NB4 (cell line): ENCODE measurements at regions not wholly inside any gene's neighbourhood (a gene's known extent, or its start where the extent isn't known, plus 50 kb on each side); places are given as distances from the start of the nearest gene placed in this dataset.

ENCODE experiments used
- DNase-seq: peaks from one replicate; pipeline ENCODE4 v3.0.0; 2010; ENCODE audit warnings: low read depth
- H3K4me3 ChIP-seq: one replicate; pipeline ENCODE4 v1.5.1; 2011; ENCODE audit warnings: mild to moderate bottlenecking, low read depth, low read length, moderate library complexity
- CTCF ChIP-seq: IDR thresholded peaks from one replicate; pipeline ENCODE4 v1.5.1; 2012; ENCODE audit warnings: low read depth, low read length
- MAX ChIP-seq: IDR thresholded peaks from 2 replicates; pipeline ENCODE4 v1.6.1; 2011; ENCODE audit warnings: low read depth, low read length
- MYC ChIP-seq: IDR thresholded peaks from 2 replicates; pipeline ENCODE4 v1.6.1; 2011; ENCODE audit warnings: low read depth, low read length
- POLR2A ChIP-seq: IDR thresholded peaks from 2 replicates; pipeline ENCODE4 v1.6.1; 2011; ENCODE audit warnings: mild to moderate bottlenecking; ENCODE audit not compliant: insufficient read length; ENCODE audit errors: extremely low read depth

DNA sequence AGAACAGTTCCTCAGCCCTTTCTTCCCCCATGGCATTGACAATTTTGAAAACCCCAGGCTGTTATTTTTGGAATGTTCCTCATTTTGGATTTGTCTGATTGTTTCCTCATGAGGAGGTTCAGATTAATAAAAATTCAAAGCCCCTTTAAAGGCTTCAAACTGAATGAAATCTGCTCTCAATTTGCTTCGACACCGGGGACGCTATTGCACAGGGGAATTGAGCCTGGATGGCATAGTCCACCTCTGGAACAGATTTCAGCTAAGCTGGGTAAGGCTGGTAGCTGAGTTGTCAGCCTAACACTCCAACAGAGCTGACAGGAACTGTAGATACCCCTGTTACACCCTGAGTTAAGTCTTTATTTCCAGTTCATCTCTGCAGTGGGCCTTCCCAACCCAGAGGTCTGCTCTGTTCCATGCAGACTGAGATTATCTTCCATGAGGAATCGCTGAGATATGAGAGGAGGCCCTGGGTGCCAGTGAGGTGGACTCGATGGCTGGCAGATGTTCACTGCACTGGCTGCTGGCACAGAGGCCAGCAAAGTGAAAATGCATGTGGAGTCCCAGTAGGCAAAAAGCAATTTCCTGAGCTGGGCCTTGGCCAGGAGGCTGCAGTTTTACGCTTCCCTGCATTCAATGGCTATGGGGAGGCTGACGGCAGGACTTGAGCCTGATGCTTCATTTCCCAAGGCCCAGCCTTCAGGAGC, 73.3 kb upstream of the PAX1 start:
- H3K4me3 ChIP-seq, result no peak overlapping the region
- no peak for DNase-seq
- no peak for TF ChIP-seq MAX
- no peak for TF ChIP-seq POLR2A
- TF ChIP-seq MYC, result no peak
- no peak for TF ChIP-seq CTCF

- TF ChIP-seq MAX, result no peak
- TF ChIP-seq POLR2A, result no peak
- no peak for TF ChIP-seq CTCF
- TF ChIP-seq MYC, result no peak
- H3K4me3 ChIP-seq, result no peak overlapping the region
- no peak for DNase-seq
Observed at GRCh38 chr20:21628800-21629199, 76.7 kb upstream of the PAX1 start.

GRCh38 chr20:21623781-21624094, 81.7 kb upstream of the PAX1 start:
- no peak for DNase-seq
- TF ChIP-seq MYC, result no peak
- TF ChIP-seq CTCF, result no peak
- no peak for TF ChIP-seq MAX
- no peak for TF ChIP-seq POLR2A
- H3K4me3 ChIP-seq, result no peak overlapping the region

DNA sequence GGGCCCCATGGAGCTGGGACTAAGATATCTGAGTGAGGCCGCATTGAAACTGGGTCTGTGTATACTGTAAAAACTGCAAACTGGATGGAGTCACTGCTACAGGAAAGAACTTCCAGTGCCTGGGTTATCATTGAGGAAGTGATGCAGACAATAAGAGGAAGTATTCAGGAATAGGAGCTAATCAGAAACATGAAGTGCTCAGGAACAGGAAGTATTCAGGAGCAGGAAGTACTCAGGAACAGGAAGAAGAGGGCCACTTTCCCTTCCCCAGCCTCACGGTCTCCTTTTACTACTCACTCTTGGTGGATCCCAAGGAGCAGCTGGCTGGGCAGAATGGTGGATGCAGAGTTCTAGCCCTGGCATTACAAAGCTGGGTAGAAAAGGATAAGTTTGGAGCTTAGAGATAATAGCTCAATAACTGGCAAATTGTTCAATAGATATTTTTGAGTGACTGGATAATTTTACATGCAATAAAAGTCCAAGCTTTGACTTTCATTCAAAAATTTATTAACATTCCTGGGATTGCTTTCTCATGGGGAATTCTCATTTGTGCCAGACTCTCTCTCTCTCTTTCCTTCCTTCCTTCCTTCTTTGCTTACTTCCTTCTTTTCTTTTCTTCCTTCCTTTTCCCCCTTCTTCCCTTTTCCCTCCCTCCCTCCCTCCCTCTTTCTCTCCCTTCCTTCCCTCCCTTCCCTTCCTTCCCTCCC, 82.2 kb upstream of the PAX1 start:
- no peak for TF ChIP-seq POLR2A
- TF ChIP-seq CTCF, result no peak
- H3K4me3 ChIP-seq, result no peak overlapping the region
- DNase-seq, result peak; percentile 26

DNA sequence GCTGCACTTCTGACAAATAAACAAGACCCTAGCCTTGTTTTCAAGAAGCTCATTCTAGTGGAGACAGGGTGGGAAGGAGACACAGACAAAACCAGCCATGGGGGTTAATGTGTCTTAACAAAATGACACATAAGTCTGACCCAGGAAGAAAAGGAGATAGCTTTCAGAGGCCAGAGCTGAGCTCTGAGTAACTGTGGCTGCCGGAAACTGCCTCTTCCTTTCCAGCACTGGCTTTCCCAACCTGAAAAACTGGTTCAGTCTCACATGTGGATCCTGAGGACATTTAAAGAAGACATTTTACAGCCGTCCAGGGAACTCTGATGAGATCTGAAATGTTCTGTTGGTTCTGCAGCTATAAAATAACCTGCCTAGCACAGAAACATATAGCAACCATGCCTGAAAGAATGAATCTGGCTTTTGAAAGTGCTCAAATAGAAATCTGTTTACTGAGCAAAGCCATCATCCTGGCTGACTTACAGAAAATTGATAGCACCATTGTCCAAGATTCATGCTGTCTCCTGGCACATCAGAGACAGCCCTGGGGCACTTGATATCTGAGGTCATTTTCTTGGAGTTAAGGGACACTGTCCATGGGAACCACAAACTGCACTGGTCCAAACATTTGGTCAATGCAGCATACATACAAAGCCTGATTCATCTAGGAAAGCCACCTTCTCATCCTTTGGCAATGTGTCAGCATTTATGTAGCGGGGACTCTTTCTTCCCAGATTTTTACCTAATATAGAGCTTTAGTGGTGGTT, 83.2 kb upstream of the PAX1 start:
- no peak for TF ChIP-seq CTCF
- TF ChIP-seq MAX, result no peak
- TF ChIP-seq POLR2A, result no peak
- TF ChIP-seq MYC, result no peak
- no peak for DNase-seq
- H3K4me3 ChIP-seq, result no peak overlapping the region
